OCI-LY7 (cell line): ENCODE measurements at regions not wholly inside any gene's neighbourhood (a gene's known extent, or its start where the extent isn't known, plus 50 kb on each side); places are given as distances from the start of the nearest gene placed in this dataset.
A peak's percentile ranks its signal among the peaks of the same experiment; 100 is the strongest.

Source experiments
- EZH2phosphoT487 ChIP-seq: fragments of 200-600 bp; sonication (generic); IDR thresholded peaks from 2 replicates; pipeline ENCODE4 v1.6.1; 2018; ENCODE audit warnings: low read depth, borderline replicate concordance, mild to moderate bottlenecking, mixed run types, antibody characterized with exemption, low read length, moderate library complexity, mixed read lengths
- TF ChIP-seq, protein P1 (sequence below): fragments of 200-600 bp; sonication (generic); conservative IDR thresholded peaks from 2 replicates; pipeline ENCODE4 v1.5.1; 2014; ENCODE audit warnings: mild to moderate bottlenecking, antibody characterized with exemption, low read length, moderate library complexity, mixed read lengths

GRCh38 chr15:93495799-93496637 lies 407.0 kb upstream of the RGMA start:
- TF ChIP-seq, protein P1, sequence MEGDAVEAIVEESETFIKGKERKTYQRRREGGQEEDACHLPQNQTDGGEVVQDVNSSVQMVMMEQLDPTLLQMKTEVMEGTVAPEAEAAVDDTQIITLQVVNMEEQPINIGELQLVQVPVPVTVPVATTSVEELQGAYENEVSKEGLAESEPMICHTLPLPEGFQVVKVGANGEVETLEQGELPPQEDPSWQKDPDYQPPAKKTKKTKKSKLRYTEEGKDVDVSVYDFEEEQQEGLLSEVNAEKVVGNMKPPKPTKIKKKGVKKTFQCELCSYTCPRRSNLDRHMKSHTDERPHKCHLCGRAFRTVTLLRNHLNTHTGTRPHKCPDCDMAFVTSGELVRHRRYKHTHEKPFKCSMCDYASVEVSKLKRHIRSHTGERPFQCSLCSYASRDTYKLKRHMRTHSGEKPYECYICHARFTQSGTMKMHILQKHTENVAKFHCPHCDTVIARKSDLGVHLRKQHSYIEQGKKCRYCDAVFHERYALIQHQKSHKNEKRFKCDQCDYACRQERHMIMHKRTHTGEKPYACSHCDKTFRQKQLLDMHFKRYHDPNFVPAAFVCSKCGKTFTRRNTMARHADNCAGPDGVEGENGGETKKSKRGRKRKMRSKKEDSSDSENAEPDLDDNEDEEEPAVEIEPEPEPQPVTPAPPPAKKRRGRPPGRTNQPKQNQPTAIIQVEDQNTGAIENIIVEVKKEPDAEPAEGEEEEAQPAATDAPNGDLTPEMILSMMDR: peak; percentile 34; the same call in 1 of the 2 replicates
- TF ChIP-seq EZH2phosphoT487: no peak
